ENCODE measurements at regions not wholly inside any gene's neighbourhood (a gene's known extent, or its start where the extent isn't known, plus 50 kb on each side); places are given as distances from the start of the nearest gene placed in this dataset.
"Not testable (repeated sequence)": the region's sequence is repeated elsewhere in the genome, so short reads cannot be mapped to it uniquely, and the experiment has no call there.

DNA sequence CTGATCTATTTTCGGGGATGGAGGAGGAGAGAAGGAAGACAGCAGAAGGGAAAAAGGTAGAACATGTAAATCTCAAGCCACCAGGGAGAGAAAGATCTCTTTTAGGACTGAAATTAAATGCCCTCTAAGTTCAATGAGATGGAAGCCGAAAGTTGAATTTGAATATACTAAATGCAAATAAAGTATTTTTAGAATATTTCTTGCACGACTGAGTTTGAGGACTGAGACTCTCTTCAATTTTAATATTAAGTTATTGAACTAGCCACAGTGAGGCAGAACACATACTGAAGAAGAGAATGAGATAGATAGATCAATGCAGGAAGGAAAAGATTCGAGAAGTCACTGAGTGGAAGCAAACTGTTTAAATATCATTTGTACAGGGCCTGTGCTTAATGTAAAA is 399.9 kb upstream of the CBLB start:
- no peak for DNase-seq (ENCODE audit: low spot score)

DNA sequence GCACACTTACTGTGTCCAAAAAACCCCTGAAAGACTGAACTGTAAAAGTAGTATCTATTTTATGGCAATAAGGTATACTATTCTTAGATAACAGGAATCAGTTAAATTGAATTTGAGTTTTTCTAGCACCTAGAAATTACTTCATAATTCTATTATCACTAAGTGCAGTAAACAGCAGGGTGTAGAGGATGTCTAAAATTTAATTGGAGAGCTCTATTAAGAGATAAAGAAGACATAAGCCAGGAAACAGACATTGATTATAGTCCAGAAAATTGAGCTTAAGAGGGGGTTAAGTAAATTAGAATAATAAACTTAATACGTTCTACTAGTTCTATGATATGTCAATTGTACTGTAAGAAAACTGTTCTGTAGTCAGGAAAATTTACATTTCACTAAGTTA is 403.5 kb upstream of the CBLB start:
- no peak for DNase-seq (ENCODE audit: low spot score)

DNA sequence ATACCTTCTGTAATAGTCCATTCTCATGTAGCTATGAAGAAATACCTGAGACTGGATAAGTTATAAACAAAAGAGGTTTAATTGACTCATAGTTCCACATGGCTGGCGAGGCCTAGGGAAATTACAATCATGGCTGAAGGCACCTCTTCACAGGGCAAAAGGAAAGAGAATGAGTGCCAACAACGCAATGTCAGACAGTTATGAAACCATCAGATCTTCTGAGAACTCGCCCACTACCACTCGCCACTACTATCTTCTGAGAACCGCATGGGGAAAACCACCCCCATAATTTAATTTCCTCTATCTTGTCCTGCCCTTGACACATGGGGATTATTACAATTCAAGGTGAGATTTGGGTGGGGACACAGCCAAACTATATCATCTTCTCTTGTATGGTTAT is 406.8 kb upstream of the CBLB start:
- no peak for DNase-seq (ENCODE audit: low spot score)

DNA sequence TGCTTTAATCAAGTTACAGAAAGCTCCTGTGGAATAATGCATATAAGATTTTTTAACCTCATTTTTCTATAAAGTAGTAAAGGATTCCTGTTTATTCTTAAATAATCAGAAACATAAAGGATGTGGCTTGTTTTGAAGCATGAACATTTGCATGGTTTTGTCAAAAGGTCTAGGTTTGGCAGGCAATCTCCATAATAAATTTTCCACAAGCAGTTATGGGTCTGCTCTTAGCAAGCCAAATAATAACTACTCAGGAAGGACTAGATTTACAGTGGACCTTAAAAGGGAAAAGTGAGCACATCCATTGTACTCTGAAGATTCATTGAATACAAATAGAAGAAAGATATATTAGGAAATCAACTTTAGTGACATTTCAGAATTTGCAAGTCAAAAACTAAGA is 407.3 kb upstream of the CBLB start:
- DNase-seq (ENCODE audit: low spot score) = no peak

DNA sequence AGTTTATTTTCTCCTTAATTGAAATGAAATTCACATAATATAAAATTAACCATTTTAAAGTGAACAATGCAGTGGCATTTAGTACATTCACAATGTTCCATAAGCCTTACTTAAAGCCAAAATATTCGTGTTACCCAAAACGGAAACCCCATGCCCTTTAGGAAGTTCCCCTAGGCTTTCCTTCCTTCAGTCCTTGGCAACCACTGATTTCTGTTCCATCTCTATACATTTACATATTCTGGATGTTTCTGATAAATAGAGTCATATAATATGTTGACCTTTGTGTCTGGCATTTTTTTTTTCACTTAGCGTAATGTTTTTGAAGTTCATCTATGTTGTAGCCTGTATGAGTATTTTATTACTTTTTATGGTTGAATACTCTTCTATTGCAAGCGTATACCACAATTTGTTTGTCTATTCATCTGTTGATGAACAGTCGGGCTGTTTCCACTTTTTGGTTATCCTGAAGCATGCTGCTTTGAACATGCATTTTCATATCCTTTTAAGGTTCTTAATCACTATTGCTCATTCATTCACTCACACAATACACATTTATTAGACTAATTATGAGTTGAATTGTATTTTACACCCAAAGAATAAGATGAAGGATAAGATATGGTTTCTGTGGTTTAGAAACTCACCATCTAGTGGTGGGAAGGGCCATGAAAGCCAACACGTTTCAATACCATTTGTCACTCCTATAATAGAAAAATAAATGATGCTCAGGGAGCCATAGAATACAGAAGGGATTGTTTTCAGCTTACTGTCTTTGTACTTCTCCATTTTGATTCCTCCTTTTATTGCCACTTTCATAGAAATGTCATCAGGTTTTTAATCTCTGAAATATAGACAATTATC is 408.2 kb upstream of the CBLB start:
- DNase-seq (ENCODE audit: low spot score) = no peak

DNA sequence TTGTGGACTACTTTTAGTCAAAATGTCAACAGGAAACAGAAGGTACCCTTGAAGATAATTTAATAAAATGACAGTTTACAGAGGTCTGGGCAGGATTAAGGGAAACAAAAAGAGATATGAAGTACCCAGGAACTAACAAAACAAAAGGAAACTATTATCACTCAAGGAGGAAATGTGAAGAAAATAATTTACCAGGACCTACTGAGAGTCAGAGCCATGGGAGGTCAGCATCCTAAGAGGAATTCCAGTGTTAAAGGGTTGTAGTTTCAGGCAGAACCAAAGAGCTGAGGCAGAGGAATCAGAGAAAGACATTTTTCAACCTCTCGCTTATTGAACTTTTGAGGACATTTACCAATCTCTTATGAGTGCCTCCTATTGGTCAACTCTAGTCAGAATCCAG is 408.9 kb upstream of the CBLB start:
- DNase-seq (ENCODE audit: low spot score) = no peak

DNA sequence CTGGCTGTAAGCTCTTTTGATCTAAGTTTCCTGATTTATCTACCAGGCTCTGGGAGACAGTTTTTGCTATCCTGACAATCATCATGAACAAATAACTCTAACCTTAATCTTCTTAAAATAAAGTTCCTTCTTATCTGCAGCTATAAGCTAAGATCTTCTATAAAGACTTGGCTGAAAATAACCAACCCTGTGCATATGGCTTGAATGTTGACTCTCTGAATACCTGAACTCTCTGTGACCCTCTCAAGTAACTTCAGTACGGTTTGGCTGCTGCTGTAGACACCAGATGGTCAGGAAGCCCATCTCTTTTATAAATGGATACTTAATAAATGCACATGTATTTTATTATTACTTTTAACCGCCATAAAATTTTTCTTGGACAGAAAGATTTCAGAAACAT is 412.4 kb upstream of the CBLB start:
- DNase-seq (ENCODE audit: low spot score) = no peak

DNA sequence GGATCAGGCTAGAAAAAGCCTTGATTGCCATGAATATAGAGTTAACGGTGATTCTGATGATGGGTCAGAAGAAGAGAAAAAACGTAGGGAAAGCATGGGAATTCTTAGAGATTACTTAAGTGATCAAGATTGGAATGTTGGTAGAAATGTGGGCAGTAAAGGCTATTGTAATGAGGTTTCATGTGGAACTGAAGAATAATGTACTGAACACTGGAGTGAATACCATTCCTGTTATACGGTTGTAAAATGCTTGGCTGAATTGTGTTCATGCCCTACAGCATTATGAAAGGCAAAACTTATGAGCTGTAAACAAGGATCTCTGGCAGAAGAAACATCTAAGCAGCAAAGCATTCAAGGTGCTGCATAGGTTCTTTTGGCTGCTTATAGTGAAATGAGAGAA is 414.1 kb upstream of the CBLB start:
- no peak for DNase-seq (ENCODE audit: low spot score)

DNA sequence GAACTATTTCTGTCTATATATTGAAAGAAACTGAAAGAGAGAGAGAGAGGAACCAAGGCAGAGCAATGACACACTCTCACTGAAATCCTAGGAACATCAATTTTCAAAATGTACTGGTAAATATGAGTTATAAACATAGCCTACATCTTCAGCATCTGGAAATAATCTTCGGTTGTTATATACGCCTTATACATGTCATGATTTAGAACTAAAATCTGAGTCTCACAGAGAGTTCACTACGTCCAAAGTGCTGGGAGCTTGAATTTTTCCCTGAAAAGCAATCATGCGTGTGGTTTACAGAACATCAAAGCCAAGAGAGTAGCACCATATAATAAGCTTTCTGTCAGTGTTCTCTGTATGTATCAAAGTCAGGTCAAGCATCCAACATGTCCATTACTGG is 420.0 kb upstream of the CBLB start:
- no peak for DNase-seq (ENCODE audit: low spot score)

DNA sequence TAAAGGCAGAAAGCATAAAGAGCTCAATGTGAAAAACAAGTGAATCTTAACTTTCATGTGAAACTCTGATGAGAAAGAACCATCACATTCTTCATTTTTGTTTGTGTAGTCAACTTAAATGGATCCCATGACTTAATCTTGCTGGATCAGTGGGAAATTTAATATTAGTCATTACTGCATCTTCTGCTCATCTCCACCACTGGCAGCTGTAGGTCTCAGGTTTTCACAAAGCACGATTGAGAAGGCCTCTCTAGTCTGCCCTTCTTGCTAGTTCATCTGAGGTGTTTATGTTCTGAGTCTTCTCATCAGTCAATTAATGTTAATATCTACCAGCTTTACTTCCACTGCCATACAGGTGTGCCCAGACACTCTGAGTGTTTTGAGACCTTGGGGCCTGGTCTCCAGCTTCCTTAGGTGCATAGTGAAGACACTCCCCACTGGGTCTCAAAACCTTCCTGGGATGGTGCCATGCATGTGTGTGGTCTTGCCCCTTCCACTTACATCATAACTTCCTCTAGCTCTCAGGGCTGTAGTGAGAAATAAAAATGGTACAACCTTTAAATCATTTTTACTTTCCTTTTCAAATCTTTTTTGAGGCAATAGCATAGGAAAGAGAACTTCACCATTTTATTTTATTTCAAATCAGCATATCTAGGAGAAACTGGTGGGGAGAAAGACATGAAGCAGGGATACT is 421.6 kb upstream of the CBLB start:
- no peak for DNase-seq (ENCODE audit: low spot score)

DNA sequence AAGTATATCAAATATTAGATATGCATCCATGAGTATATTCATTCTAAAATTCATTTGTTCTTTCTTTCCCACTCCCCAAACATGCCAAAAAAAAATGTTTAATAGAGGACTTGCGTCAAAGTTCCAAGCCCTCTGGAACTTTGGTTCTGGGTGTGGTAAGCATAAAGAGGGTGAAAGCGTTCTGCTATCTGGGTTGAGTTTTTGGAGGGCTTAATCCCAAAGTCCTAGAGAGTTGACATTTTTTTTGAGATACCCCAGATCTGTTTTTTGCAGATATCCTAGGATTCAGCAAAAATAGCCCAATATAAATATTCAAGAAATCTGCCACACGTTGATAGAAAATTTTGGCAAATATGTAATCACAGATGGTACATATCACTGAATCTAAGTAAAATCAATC is 424.3 kb upstream of the CBLB start:
- no peak for DNase-seq (ENCODE audit: low spot score)

DNA sequence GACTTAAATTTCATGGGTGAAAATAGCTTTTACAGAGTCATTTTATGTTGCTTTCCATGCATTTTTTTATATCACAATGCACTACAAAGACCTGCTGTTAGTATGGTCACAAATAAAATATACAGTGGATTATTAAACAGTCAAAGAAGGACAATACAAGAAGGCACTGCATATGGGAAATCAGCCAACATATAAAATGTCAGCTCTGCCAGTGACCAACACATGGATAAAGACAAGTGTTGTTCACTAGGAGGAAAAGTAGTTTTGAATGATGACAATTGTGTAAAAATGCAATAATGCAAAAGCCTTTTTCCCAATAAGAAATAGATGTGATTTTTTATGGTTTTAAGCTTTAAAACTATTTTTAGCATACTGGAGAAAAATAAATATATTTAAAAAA is 425.3 kb upstream of the CBLB start:
- no peak for DNase-seq (ENCODE audit: low spot score)

DNA sequence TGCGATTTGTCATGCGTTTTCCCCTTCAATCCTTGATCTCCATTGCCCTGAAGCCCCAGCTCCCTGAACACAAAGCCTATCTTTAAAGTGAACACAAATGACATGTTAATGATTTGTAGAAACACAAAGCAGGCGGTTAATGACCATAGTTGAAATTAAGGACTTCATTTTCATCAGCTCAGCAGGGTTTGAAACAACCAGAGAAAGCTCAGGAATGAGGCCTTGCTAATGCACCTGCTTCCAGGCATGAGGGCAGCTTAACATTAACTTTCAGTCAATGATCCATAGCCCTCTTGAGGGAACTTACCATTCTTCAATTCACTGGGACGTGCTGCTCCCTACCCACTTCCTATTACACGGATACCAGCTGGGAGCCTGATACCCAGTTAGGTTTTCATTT is 427.2 kb upstream of the CBLB start:
- no peak for DNase-seq (ENCODE audit: low spot score)

DNA sequence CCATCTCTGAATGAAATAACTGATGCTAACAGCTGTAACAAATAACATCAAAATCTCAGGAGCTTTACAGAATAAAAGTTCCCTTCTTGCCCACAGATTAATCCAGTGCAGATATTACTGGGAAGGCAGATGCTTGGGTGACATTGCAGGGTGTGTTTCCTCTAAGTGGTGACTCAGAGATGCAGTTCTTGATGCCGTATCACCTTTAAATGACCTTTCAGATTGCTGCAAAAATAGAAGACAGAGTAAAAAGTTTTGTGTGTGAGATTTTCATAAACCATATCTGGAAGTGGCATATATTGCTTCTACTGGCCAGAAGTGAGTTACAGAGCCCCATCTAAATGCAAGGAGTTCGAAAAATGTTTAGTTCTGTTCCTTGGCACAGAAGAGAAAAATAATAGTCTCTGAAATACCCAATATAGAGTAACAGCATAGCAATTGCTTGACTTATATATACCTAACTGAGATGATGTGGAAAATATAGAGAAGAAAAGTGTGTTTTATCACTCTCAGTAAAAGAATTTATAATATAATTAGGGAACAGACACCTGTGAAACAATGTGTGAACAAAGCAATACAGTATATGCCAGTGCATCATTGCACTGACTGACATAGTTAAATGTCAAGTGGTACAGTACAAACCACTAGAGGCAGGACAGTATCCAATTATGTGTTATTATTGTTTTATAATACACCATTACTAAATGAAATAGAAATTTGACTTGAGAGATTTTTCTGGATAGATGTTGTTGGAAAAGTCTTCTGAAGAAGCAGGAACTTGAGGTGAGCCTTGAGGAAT is 430.7 kb upstream of the CBLB start:
- DNase-seq (ENCODE audit: low spot score) = no peak

DNA sequence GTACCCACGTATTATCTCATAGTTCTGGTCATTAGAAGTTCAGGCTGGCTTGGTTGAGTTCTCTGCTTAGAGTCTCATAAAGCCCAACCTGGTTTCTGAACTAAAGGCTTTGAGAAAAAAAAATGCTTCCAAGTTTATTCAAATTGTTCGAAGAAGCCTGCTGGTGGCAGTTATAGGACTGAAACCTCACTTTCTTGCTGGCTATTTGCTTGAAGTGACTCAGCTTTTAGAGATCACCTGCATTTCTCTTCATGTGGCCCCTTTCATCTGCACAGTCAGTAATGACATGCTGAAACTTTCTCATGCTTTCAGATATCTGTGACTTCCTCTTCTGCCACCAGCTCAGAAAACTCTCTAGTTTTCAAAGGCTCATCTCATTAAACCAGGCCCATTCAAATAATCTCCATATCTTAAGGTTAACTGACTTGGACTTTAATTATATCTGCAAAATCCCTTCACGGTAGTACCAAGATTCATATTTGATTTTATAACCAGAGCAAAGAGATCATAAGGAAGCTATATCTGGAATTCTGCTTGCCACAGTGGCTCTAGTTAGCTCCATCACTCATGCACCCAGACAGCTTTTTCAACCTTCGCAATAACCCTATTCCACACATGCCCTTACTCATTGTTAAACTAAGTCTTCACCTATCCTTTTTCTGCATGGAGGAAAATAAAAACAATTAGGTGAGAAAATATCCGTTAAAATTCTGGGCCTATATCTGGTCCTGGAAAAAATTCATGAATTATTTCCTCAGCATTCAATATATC is 433.8 kb upstream of the CBLB start:
- DNase-seq (ENCODE audit: low spot score) = no peak

DNA sequence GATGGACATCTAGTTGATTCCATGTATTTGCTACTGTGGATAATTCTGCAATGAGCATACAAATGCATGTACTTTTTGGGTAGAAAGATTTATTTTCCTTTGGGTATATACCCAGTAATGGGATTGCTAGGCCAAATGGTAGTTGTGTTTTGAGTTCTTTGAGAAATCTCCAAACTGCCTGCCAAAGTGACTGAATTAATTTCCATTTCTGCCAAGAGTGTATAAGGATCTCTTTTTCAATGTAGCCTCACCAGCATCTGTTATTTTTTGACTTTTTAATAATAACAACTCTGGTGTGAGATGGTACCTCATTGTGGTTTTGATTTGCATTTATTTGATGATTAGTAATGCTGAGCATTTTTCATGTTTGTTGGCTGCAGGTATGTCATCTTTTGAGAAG is 435.0 kb upstream of the CBLB start:
- DNase-seq (ENCODE audit: low spot score) = no peak

DNA sequence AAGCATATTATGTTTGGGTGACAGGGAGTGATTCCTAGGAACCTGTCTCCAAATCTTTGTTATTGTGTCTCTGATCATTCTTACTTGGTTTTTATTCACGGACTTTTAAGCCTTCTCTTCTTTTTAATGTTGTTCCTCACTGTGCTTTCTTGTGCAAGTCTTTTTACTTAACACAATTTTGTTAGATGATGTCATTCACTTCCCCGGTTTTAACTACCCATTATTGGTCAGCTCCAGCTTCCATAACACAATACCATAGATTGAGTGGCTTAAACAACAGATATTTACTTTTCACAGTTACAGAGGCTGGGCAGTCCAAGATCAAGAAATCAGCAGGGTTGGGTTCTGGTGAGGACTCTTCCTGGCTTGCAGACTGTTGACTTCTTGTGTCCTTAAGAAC is 436.3 kb upstream of the CBLB start:
- DNase-seq (ENCODE audit: low spot score) = no peak

DNA sequence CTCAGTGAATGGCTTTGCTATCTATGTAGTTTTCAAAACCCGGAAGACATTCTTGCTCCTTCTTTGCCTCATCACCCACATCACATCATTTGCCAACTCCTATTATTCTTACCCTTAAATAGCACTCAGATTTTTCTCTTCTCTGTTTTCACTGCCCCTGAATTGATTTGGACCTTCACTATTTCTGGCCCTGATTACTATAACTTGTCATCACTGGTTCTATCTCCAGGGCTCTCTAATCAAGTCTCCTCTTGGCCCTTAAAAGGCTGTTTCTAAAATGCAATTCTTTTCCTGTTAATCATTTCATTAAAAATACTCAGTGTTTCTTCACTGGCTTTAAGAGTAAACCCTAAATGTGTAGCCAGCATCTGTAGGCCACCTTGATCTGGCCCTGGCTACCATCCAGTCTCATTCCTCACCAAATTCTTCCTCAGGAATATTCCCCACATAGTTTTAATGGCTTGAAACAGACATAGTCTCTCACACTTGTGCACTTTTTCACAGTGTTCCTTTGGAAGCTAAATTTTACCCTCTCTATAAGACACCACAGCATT is 437.1 kb upstream of the CBLB start:
- no peak for DNase-seq (ENCODE audit: low spot score)

DNA sequence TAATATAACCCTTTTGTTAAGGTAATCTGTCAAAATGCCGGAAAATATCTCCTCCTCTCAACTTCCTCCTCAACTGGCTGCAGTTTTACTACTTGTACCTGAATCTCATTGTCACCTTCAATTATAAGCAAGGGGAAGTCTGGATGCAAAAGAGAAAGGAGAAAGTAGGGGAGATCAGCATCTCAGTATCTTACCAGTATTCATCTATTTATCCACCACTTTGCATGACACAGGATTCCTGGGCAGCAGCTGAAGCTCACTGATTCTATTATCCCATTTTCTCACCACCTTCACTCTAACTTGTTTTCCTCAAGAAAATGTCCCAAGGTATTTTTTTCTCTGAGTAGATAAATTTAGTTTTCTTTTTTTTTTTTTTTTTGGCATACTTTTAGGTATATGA is 440.5 kb upstream of the CBLB start:
- DNase-seq (ENCODE audit: low spot score) = no peak

DNA sequence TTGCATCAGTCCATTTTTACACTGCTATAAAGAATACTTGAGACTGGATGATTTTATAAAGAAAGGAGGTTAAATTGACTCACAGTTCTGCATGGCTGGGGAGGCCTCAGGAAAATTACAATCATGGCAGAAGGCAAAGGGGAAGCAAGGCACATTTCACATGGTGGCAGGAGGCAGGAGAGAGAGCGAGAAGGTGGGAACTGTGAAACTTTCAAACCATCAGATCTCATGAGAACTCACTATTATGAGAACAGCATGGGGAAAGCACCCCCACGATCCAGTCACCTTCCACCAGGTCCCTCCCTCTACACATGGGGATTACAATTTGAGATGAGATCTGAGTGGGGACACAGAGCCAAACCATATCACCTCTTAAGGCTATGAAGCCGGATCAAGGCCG is 441.0 kb upstream of the CBLB start:
- DNase-seq (ENCODE audit: low spot score) = not testable (repeated sequence)

DNA sequence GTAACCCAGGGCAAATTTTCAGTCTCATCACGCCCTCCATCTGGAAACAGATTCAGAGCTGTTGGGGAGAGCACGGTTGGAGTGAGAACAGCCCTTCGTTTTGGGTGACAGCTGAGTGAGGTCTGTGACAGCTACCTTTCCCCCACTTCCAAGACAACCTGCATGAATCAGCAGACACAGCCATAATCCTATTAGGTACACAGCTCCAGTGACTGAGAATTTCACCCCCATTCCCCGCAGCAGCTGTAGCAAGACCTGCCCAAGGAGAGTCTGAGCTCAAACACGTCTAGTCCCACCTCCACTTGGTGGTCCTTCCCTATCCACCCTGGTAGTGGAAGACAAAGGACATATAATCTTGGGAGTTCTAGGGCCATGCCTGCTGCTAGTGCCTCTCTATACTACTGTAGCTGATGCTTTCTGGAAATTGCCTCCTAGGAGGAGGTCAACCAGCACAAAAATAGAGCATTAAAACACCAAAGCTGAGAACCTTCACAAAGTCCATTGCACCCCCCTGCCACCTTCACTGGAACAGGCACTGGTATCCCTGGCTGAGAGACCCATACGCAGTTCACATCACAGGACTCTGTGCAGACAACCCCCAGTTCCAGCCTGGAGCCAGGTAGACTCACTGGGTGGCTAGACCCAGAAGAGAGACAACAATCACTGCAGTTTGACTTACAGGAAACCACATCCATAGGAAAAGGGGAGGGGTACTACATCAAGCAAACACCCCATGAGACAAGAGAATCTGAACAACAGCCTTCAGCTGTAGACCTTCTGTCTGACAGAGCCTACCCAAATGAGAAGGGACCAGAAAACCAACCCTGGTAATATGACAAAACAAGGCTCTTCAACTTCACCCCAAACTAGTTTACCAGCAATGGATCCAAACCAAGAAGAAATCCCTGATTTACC is 448.6 kb upstream of the CBLB start:
- DNase-seq (ENCODE audit: low spot score) = no peak

Data from HuH-7.5 (cell line).